H1 (cell line): ENCODE measurements at regions not wholly inside any gene's neighbourhood (a gene's known extent, or its start where the extent isn't known, plus 50 kb on each side); places are given as distances from the start of the nearest gene placed in this dataset.

Source experiments
- CTCF ChIA-PET: fragments of 300-600 bp; sonication (Branson Sonifier 250); formaldehyde crosslinking; loops from one replicate; lab custom pipeline; 2021; ENCODE audit not compliant: partially characterized antibody; lab: Charles Lee
- POLR2A ChIA-PET: fragments of 300-600 bp; sonication (Branson Sonifier 250); formaldehyde crosslinking; loops from one replicate; lab custom pipeline; 2021; ENCODE audit warnings: inconsistent platforms; ENCODE audit not compliant: partially characterized antibody; lab: Charles Lee
- DNase-seq, 2 experiments: peaks; one replicate each; pipeline versions ENCODE4 v3.0.0 to v3.0.0-alpha.2; 2010 to 2022; ENCODE audit warnings: low spot score in 2 of 2, low read depth in 1 of 2, mixed read lengths in 1 of 2
- FAIRE-seq: peaks from 2 replicates; lab custom pipeline; 2011; peaks lifted over from hg19 to GRCh38; lab: Jason Lieb, UNC
- H2AFZ ChIP-seq: 2 replicates; pipeline ENCODE4 v1.8.1; 2012; ENCODE audit warnings: low read length, inconsistent platforms
- H2AK5ac ChIP-seq: 2 replicates; pipeline ENCODE4 v1.6.1; 2013; ENCODE audit warnings: low read depth, low read length
- H2BK120ac ChIP-seq: replicated peaks from 2 replicates; pipeline ENCODE3; 2013; ENCODE audit warnings: low read depth, low read length, inconsistent platforms
- H2BK12ac ChIP-seq: 2 replicates; pipeline ENCODE4 v1.6.1; 2013; ENCODE audit warnings: low read depth, low read length
- H2BK15ac ChIP-seq: 2 replicates; pipeline ENCODE4 v1.6.1; 2013; ENCODE audit warnings: low read length
- H2BK20ac ChIP-seq: 2 replicates; pipeline ENCODE4 v1.6.1; 2013; ENCODE audit warnings: low read length
- H2BK5ac ChIP-seq: 2 replicates; pipeline ENCODE4 v1.6.1; 2013; ENCODE audit warnings: low read depth, low read length
- H3K14ac ChIP-seq: 2 replicates; pipeline ENCODE4 v1.6.1; 2013; ENCODE audit warnings: inconsistent platforms; ENCODE audit not compliant: insufficient read length
- H3K18ac ChIP-seq: 2 replicates; pipeline ENCODE4 v1.6.1; 2013; ENCODE audit warnings: low read length; ENCODE audit errors: extremely low read depth
- H3K23ac ChIP-seq: 2 replicates; pipeline ENCODE4 v1.6.1; 2013; ENCODE audit warnings: inconsistent platforms; ENCODE audit not compliant: insufficient read length
- H3K23me2 ChIP-seq: 2 replicates; pipeline ENCODE4 v1.6.1; 2013; ENCODE audit warnings: low read depth, low read length
- H3K27ac ChIP-seq: 2 replicates; pipeline ENCODE4 v1.6.1; 2011; ENCODE audit warnings: low read depth, low read length, inconsistent platforms
- H3K27me3 ChIP-seq, 4 experiments: replicated peaks in 1 of 4; 1 replicate in 1 of 4; 2 replicates in 3 of 4; pipeline versions ENCODE4 v1.6.1 to v1.8.1; 2011 to 2013; ENCODE audit warnings: low read length in 3 of 4, mild to moderate bottlenecking in 3 of 4, inconsistent platforms in 2 of 4, mixed read lengths in 2 of 4, moderate library complexity in 1 of 4; ENCODE audit not compliant: control insufficient read depth in 3 of 4, insufficient read depth in 3 of 4; ENCODE audit errors: extremely low read depth in 1 of 4
- H3K36me3 ChIP-seq, 4 experiments: 2 replicates each; pipeline versions ENCODE4 v1.6.1 to v1.8.1; 2011 to 2013; ENCODE audit warnings: mild to moderate bottlenecking in 4 of 4, low read length in 3 of 4, moderate library complexity in 2 of 4, control low read depth in 1 of 4, inconsistent platforms in 1 of 4; ENCODE audit not compliant: insufficient read depth in 4 of 4, control insufficient read depth in 2 of 4
- H3K4ac ChIP-seq: replicated peaks from 2 replicates; pipeline ENCODE3; 2013; ENCODE audit warnings: low read length, low read depth, mixed read lengths, inconsistent platforms; ENCODE audit not compliant: insufficient read length
- H3K4me1 ChIP-seq, 4 experiments: replicated peaks in 1 of 4; 1 replicate in 1 of 4; 2 replicates in 3 of 4; pipeline versions ENCODE4 v1.6.1 to v1.8.1; 2011 to 2013; ENCODE audit warnings: low read length in 3 of 4, inconsistent platforms in 2 of 4, mixed read lengths in 1 of 4; ENCODE audit not compliant: insufficient read depth in 4 of 4, control insufficient read depth in 3 of 4
- H3K4me2 ChIP-seq, 2 experiments: 2 replicates each; pipeline versions ENCODE4 v1.6.1 to v1.8.1; 2011 to 2013; ENCODE audit warnings: low read depth in 2 of 2, low read length in 2 of 2, control low read depth in 1 of 2, inconsistent platforms in 1 of 2, mild to moderate bottlenecking in 1 of 2; ENCODE audit not compliant: insufficient read depth in 1 of 2
- H3K4me3 ChIP-seq, 4 experiments: fragments of 200-600, 300-600 bp in 1 of 4; sonication (generic), shearing (Covaris generic), sonication (Bioruptor Twin) in 1 of 4; 2 replicates each; pipeline versions ENCODE4 v1.5.1 to v1.8.1; 2011 to 2016; ENCODE audit warnings: low read length in 4 of 4, low read depth in 3 of 4, control low read depth in 2 of 4, inconsistent platforms in 2 of 4, mild to moderate bottlenecking in 2 of 4, mixed read lengths in 1 of 4, moderate library complexity in 1 of 4; ENCODE audit not compliant: insufficient read depth in 2 of 4; ENCODE audit errors: extremely low read depth in 1 of 4
- H3K56ac ChIP-seq: replicated peaks from 2 replicates; pipeline ENCODE3; 2013; ENCODE audit warnings: low read depth, mild to moderate bottlenecking, mixed read lengths, low read length, inconsistent platforms; ENCODE audit not compliant: insufficient read length
- H3K79me1 ChIP-seq: 2 replicates; pipeline ENCODE4 v1.6.1; 2013; ENCODE audit warnings: low read depth, low read length, control low read depth
- H3K79me2 ChIP-seq, 2 experiments: 2 replicates each; pipeline versions ENCODE4 v1.6.1 to v1.8.1; 2012 to 2013; ENCODE audit warnings: low read length in 2 of 2, mild to moderate bottlenecking in 2 of 2, inconsistent platforms in 1 of 2; ENCODE audit not compliant: insufficient read depth in 2 of 2, control insufficient read depth in 1 of 2
- H3K9ac ChIP-seq, 4 experiments: replicated peaks in 1 of 4; 1 replicate in 1 of 4; 2 replicates in 3 of 4; pipeline versions ENCODE4 v1.6.1 to v1.8.1; 2011 to 2013; ENCODE audit warnings: low read depth in 3 of 4, low read length in 3 of 4, control low read depth in 2 of 4, mild to moderate bottlenecking in 2 of 4, moderate library complexity in 2 of 4, inconsistent platforms in 1 of 4; ENCODE audit errors: extremely low read depth in 1 of 4
- H3K9me3 ChIP-seq, 2 experiments: 2 replicates each; pipeline versions ENCODE4 v1.6.1 to v1.8.1; 2012 to 2013; ENCODE audit warnings: mild to moderate bottlenecking in 2 of 2, moderate library complexity in 2 of 2, control low read depth in 1 of 2, inconsistent platforms in 1 of 2, low read depth in 1 of 2, low read length in 1 of 2, mixed read lengths in 1 of 2; ENCODE audit not compliant: insufficient read depth in 2 of 2
- H4K20me1 ChIP-seq, 2 experiments: replicated peaks in 1 of 2; 2 replicates each; pipeline versions ENCODE3 to v1.8.1; 2011 to 2013; ENCODE audit warnings: inconsistent platforms in 2 of 2, low read length in 2 of 2, mild to moderate bottlenecking in 1 of 2; ENCODE audit not compliant: insufficient read depth in 2 of 2, control insufficient read depth in 1 of 2
- H4K5ac ChIP-seq: 2 replicates; pipeline ENCODE4 v1.6.1; 2013; ENCODE audit warnings: low read length, low read depth, mixed read lengths, inconsistent platforms; ENCODE audit not compliant: insufficient read length
- H4K8ac ChIP-seq: 2 replicates; pipeline ENCODE4 v1.8.0; 2013; ENCODE audit warnings: mild to moderate bottlenecking, moderate library complexity, low read length, inconsistent platforms; ENCODE audit not compliant: insufficient read depth; ENCODE audit errors: extremely low read depth
- H4K91ac ChIP-seq: replicated peaks from 2 replicates; pipeline ENCODE3; 2013; ENCODE audit warnings: low read length, mixed read lengths, inconsistent platforms; ENCODE audit not compliant: insufficient read length
- EGR1 ChIP-seq: IDR thresholded peaks from 2 replicates; pipeline ENCODE4 v1.6.1; 2011; ENCODE audit warnings: low read depth, low read length, borderline replicate concordance
- FOSL1 ChIP-seq: IDR thresholded peaks from 2 replicates; pipeline ENCODE4 v1.6.1; 2011; ENCODE audit warnings: mild to moderate bottlenecking, low read depth, low read length, moderate library complexity; ENCODE audit not compliant: insufficient read depth
- JUND ChIP-seq: IDR thresholded peaks from 2 replicates; pipeline ENCODE4 v1.6.1; 2011; ENCODE audit warnings: mild to moderate bottlenecking, improper control_type of control experiment, low read length
- KDM4A ChIP-seq: IDR thresholded peaks from one replicate; pipeline ENCODE4 v1.7.1; 2012; ENCODE audit warnings: low read depth, mild to moderate bottlenecking, moderate library complexity, low read length, inconsistent platforms; ENCODE audit not compliant: severe bottlenecking
- MAFK ChIP-seq: IDR thresholded peaks from 2 replicates; pipeline ENCODE4 v1.6.1; 2012; ENCODE audit warnings: low read depth, mild to moderate bottlenecking, improper control_type of control experiment, low read length
- RBBP5 ChIP-seq: IDR thresholded peaks from 2 replicates; pipeline ENCODE4 v1.7.1; 2012; ENCODE audit warnings: low read depth, mild to moderate bottlenecking, inconsistent platforms, low read length, moderate library complexity, borderline replicate concordance
- SP2 ChIP-seq: IDR thresholded peaks from 2 replicates; pipeline ENCODE4 v1.6.1; 2012; ENCODE audit warnings: mild to moderate bottlenecking, low read length, inconsistent platforms
- TAF1 ChIP-seq: IDR thresholded peaks from 2 replicates; pipeline ENCODE4 v1.6.1; 2011; ENCODE audit warnings: mild to moderate bottlenecking, low read depth, low read length
- WGBS, 2 experiments: shearing (Covaris generic) in 1 of 2; methylation state at CpG; one replicate each; pipeline versions ENCODE4 v1.1.6 to v1.1.7; 2013 to 2015; ENCODE audit warnings: low lambda C conversion rate in 2 of 2, mixed read lengths in 2 of 2, inconsistent platforms in 1 of 2, low coverage in 1 of 2, missing lambda C conversion rate in 1 of 2; ENCODE audit not compliant: insufficient replicate concordance in 2 of 2, insufficient coverage in 1 of 2, insufficient read length in 1 of 2; ENCODE audit errors: extremely low coverage in 1 of 2, missing lambda C conversion rate in 1 of 2; 5-methylcytosine and 5-hydroxymethylcytosine counted together
- TF ChIP-seq, protein P1 (sequence below): IDR thresholded peaks from 2 replicates; pipeline ENCODE4 v1.6.1; 2011; ENCODE audit warnings: low read depth, mild to moderate bottlenecking, low read length; ENCODE audit not compliant: insufficient read depth
- TF ChIP-seq, protein P2 (sequence below): IDR thresholded peaks from 2 replicates; pipeline ENCODE4 v1.6.1; 2012; ENCODE audit warnings: inconsistent platforms
- TF ChIP-seq, protein P3 (sequence below): IDR thresholded peaks from 2 replicates; pipeline ENCODE4 v1.6.1; 2011; ENCODE audit warnings: low read length, improper control_type of control experiment

DNA sequence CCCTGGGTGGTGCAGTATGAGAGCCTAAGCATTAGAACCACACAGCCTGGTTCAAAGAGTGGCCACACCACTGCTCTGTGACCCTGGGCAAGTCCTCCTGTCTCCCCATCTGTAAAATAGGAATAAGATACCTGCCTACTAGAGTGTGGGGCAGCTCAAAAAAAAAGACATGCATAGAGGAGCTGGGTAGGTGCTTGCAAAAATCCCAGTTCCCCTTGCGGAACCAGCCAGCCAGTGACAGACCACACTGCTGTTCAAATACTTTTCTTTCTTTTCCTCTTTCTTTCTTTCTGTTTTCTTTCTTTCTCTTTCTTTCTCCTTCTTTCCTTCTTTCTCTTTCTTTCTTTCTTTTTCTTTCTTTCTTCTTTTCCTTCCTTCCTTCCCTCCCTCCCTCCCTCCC lies 63.0 kb upstream of the TRIM2 start:
- no peak overlapping the region for H2AK5ac ChIP-seq
- no peak overlapping the region for H4K5ac ChIP-seq
- H3K23ac ChIP-seq, result no peak overlapping the region
- no peaks in the 10 kb centered on the region for H3K79me2 ChIP-seq
- no peak overlapping the region for H4K91ac ChIP-seq
- no peaks in the 10 kb centered on the region for H3K23me2 ChIP-seq
- no peak overlapping the region for H3K4ac ChIP-seq
- no peak overlapping the region for H4K8ac ChIP-seq
- no peak overlapping the region for H3K4me2 ChIP-seq
- no peak overlapping the region for H3K14ac ChIP-seq
- H3K79me1 ChIP-seq, result no peaks in the 10 kb centered on the region
- H3K36me3 ChIP-seq, result no peaks in the 10 kb centered on the region
- no peak overlapping the region for H3K18ac ChIP-seq
- H3K27ac ChIP-seq, result no peak overlapping the region
- no peaks in the 10 kb centered on the region for H3K27me3 ChIP-seq
- ChIA-PET CTCF (interaction anchor here (1.0 to 3.4 kb wide), 7 partner anchors 9 to 205 kb away, joined by 3 to 20 read pairs (median 8); no protein-coding TSS in a partner anchor), POLR2A (no interaction called here)
- H3K9ac ChIP-seq, result no peak overlapping the region
- DNase-seq, result no peak
- H2BK120ac ChIP-seq, result no peak overlapping the region
- no peak overlapping the region for H3K56ac ChIP-seq
- no peak overlapping the region for H2BK15ac ChIP-seq
- no peak overlapping the region for H3K4me3 ChIP-seq
- 88% methylated on average over 1 of the region's 1 CpG; no CpG with 5 or more reads in 1 of the 2 experiments for WGBS, 2 experiments
- no peaks in the 10 kb centered on the region for H3K9me3 ChIP-seq
- H3K4me1 ChIP-seq, result peaks cover 0 to 4% (median 2%) of the 10 kb centered on the region in 4 experiments; a peak in 3 of 7 replicates
- H2BK12ac ChIP-seq, result no peak overlapping the region
- TF ChIP-seq MAFK, result no peak
- TF ChIP-seq, protein P1, sequence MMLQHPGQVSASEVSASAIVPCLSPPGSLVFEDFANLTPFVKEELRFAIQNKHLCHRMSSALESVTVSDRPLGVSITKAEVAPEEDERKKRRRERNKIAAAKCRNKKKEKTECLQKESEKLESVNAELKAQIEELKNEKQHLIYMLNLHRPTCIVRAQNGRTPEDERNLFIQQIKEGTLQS, result no peak
- TF ChIP-seq, protein P2, sequence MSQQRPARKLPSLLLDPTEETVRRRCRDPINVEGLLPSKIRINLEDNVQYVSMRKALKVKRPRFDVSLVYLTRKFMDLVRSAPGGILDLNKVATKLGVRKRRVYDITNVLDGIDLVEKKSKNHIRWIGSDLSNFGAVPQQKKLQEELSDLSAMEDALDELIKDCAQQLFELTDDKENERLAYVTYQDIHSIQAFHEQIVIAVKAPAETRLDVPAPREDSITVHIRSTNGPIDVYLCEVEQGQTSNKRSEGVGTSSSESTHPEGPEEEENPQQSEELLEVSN, result no peak
- TF ChIP-seq, protein P3, sequence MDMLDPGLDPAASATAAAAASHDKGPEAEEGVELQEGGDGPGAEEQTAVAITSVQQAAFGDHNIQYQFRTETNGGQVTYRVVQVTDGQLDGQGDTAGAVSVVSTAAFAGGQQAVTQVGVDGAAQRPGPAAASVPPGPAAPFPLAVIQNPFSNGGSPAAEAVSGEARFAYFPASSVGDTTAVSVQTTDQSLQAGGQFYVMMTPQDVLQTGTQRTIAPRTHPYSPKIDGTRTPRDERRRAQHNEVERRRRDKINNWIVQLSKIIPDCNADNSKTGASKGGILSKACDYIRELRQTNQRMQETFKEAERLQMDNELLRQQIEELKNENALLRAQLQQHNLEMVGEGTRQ, result no peak
- no peak for TF ChIP-seq JUND
- no peak for TF ChIP-seq SP2
- TF ChIP-seq FOSL1, result no peak
- TF ChIP-seq RBBP5, result no peak
- TF ChIP-seq KDM4A, result no peak
- TF ChIP-seq TAF1, result no peak
- no peak for TF ChIP-seq EGR1
- no peak overlapping the region for H2AFZ ChIP-seq
- H2BK5ac ChIP-seq, result no peak overlapping the region
- no peak overlapping the region for H2BK20ac ChIP-seq
- H4K20me1 ChIP-seq, result no peaks in the 10 kb centered on the region
- FAIRE-seq, result no peak
